ENCODE measurements at regions not wholly inside any gene's neighbourhood (a gene's known extent, or its start where the extent isn't known, plus 50 kb on each side); places are given as distances from the start of the nearest gene placed in this dataset.
"Not testable (repeated sequence)": the region's sequence is repeated elsewhere in the genome, so short reads cannot be mapped to it uniquely, and the experiment has no call there.

GRCh38 chr4:67332627-67333026, 212.7 kb downstream of the CENPC start:
- H3K4me3 ChIP-seq (ENCODE audit: low read depth, low read length): no peak overlapping the region
- TF ChIP-seq CTCF (conservative IDR thresholded peaks at IDR 0.05; ENCODE audit: low read depth, low read length): peak; percentile 56
- peak; percentile 19 for DNase-seq (ENCODE audit: low read depth)

GRCh38 chr4:67328393-67328792, 216.9 kb downstream of the CENPC start:
- H3K4me3 ChIP-seq (ENCODE audit: low read depth, low read length): no peak overlapping the region
- no peak for DNase-seq (ENCODE audit: low read depth)
- TF ChIP-seq CTCF (conservative IDR thresholded peaks at IDR 0.05; ENCODE audit: low read depth, low read length): no peak

- TF ChIP-seq CTCF (conservative IDR thresholded peaks at IDR 0.05; ENCODE audit: low read depth, low read length): no peak
- no peak overlapping the region for H3K4me3 ChIP-seq (ENCODE audit: low read depth, low read length)
- DNase-seq (ENCODE audit: low read depth): no peak
Observed at GRCh38 chr4:67328018-67328278, 217.4 kb downstream of the CENPC start.

GRCh38 chr4:67327245-67328017, 217.9 kb downstream of the CENPC start:
- DNase-seq (ENCODE audit: low read depth): peak; percentile 73
- TF ChIP-seq CTCF (conservative IDR thresholded peaks at IDR 0.05; ENCODE audit: low read depth, low read length): peak; percentile 96
- H3K4me3 ChIP-seq (ENCODE audit: low read depth, low read length): no peak overlapping the region

GRCh38 chr4:67325791-67326190, 219.5 kb downstream of the CENPC start:
- no peak for TF ChIP-seq CTCF (conservative IDR thresholded peaks at IDR 0.05; ENCODE audit: low read depth, low read length)
- H3K4me3 ChIP-seq (ENCODE audit: low read depth, low read length): no peak overlapping the region
- DNase-seq (ENCODE audit: low read depth): no peak

- TF ChIP-seq CTCF (conservative IDR thresholded peaks at IDR 0.05; ENCODE audit: low read depth, low read length): no peak
- no peak overlapping the region for H3K4me3 ChIP-seq (ENCODE audit: low read depth, low read length)
- no peak for DNase-seq (ENCODE audit: low read depth)
Observed at GRCh38 chr4:67320645-67321044, 224.7 kb downstream of the CENPC start.

GRCh38 chr4:67319607-67320006, 225.7 kb downstream of the CENPC start:
- not testable (repeated sequence) for DNase-seq (ENCODE audit: low read depth); H3K4me3 ChIP-seq (ENCODE audit: low read depth, low read length)

- DNase-seq (ENCODE audit: low read depth); H3K4me3 ChIP-seq (ENCODE audit: low read depth, low read length): not testable (repeated sequence)
Observed at GRCh38 chr4:67300497-67301185, 244.7 kb downstream of the CENPC start.

Data from choroid plexus epithelial cell (primary cell).